HCT116 (cell line): ENCODE measurements at regions not wholly inside any gene's neighbourhood (a gene's known extent, or its start where the extent isn't known, plus 50 kb on each side); places are given as distances from the start of the nearest gene placed in this dataset.

ENCODE experiments used
- EZH2phosphoT487 ChIP-seq: fragments of 200-600 bp; IDR thresholded peaks from 2 replicates; pipeline ENCODE4 v1.6.1; 2018; ENCODE audit warnings: antibody characterized with exemption, borderline replicate concordance
- POLR2A ChIP-seq: IDR thresholded peaks from 2 replicates; pipeline ENCODE4 v1.7.0; 2011; ENCODE audit warnings: borderline replicate concordance; ENCODE audit not compliant: insufficient read depth, insufficient read length; ENCODE audit errors: extremely low read depth
- SP1 ChIP-seq: IDR thresholded peaks from 2 replicates; pipeline ENCODE4 v1.6.1; 2012; ENCODE audit warnings: low read depth
- SRF ChIP-seq: IDR thresholded peaks from 2 replicates; pipeline ENCODE4 v1.6.1; 2012; ENCODE audit warnings: low read depth
- TCF7L2 ChIP-seq: IDR thresholded peaks from 2 replicates; pipeline ENCODE4 v1.7.0; 2011; ENCODE audit warnings: borderline replicate concordance, inconsistent platforms; ENCODE audit not compliant: insufficient read depth, insufficient read length; ENCODE audit errors: extremely low read depth
- TF ChIP-seq, protein P1 (sequence below), 3 experiments: fragments of 200-600 bp in 1 of 3; sonication (generic) in 1 of 3; IDR thresholded peaks in 2 of 3; conservative IDR thresholded peaks in 1 of 3; 2 replicates each; pipeline ENCODE4 v1.5.1; 2012 to 2017; ENCODE audit warnings: low read depth in 2 of 3, low read length in 2 of 3, antibody characterized with exemption in 1 of 3, borderline replicate concordance in 1 of 3, control low read depth in 1 of 3, mild to moderate bottlenecking in 1 of 3, mixed read lengths in 1 of 3, mixed run types in 1 of 3, moderate library complexity in 1 of 3; ENCODE audit not compliant: insufficient read depth in 1 of 3

DNA sequence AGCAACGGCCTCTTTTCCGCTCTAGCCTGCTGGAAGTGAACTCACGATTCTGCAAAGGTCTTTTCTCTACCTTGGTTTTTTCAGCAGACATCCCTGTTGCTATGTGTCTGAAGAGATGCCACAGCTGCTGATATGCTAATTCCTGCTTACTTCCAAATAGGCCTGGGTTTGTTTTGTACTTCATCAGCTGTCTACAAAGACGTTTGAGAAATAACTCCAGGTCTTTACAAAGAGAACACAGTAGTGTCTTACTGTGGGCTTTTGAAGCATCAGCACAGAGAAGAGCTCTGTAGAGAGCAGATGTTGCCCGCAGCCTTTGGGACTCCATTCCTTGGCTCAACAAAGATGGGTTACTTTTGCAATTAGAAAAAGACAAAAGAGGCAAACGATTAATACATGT, 1366.5 kb downstream of the AACS start:
- TF ChIP-seq SRF (no peak), EZH2phosphoT487 (no peak), SP1 (no peak), TCF7L2 (no peak), POLR2A (no peak)
- TF ChIP-seq, protein P1, sequence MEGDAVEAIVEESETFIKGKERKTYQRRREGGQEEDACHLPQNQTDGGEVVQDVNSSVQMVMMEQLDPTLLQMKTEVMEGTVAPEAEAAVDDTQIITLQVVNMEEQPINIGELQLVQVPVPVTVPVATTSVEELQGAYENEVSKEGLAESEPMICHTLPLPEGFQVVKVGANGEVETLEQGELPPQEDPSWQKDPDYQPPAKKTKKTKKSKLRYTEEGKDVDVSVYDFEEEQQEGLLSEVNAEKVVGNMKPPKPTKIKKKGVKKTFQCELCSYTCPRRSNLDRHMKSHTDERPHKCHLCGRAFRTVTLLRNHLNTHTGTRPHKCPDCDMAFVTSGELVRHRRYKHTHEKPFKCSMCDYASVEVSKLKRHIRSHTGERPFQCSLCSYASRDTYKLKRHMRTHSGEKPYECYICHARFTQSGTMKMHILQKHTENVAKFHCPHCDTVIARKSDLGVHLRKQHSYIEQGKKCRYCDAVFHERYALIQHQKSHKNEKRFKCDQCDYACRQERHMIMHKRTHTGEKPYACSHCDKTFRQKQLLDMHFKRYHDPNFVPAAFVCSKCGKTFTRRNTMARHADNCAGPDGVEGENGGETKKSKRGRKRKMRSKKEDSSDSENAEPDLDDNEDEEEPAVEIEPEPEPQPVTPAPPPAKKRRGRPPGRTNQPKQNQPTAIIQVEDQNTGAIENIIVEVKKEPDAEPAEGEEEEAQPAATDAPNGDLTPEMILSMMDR (IDR thresholded peaks at IDR 0.05 in 2 of 3, conservative IDR thresholded peaks at IDR 0.05 in 1 of 3; ENCODE audit: borderline replicate concordance in 1 of 3, insufficient read depth in 1 of 3, low read depth in 2 of 3, low read length in 2 of 3), result no peak
